ENCODE measurements at regions not wholly inside any gene's neighbourhood (a gene's known extent, or its start where the extent isn't known, plus 50 kb on each side); places are given as distances from the start of the nearest gene placed in this dataset.

DNA sequence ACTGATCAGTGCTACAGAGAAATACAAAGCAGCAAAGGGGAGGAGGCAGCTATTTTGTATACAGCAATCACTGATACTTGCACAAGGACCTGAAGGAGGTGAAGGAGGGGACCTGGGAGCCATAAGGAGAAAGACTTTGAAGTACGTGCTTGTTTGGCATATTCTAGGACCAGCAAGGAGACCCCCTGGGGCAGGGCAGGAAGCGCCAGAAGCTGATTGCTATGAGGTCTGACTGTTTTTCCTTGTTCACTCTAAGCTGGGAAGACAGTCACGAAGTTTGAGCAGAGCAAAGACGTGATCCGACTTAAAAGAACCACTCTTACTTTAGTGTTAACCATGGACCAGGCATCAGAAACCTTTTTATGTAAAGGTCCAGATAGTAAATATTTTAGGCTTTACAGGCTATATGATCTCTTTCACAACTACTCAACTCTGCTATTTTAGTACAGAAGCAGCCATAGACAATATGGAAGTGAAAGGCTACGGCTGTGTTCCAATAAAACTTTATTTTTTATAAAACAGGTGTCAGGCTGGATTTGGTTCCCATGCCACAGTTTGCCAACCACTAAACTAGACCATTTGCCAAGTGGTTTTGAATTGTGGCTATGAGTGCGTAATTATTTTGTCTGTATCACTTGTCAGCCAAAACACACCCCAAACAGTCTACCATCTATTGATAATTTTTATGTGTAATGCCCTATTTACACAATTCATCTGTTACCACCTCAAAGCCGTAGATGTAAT is 217.9 kb downstream of the PRL start:
- Histone ChIP-seq H3K36me3 (ENCODE audit: control insufficient read depth, insufficient read depth, low read length) (no peaks in the 10 kb centered on the region), H3K9me3 (ENCODE audit: control insufficient read depth, insufficient read depth, low read length) (no peaks in the 10 kb centered on the region), H3K9ac (ENCODE audit: low read depth, low read length) (no peak overlapping the region), H3K27me3 (ENCODE audit: control insufficient read depth, insufficient read depth, low read length) (no peaks in the 10 kb centered on the region), H3K4me3 (ENCODE audit: low read depth, low read length) (no peak overlapping the region), H3K4me1 (ENCODE audit: control insufficient read depth, insufficient read depth, low read length) (peaks cover 5% of the 10 kb centered on the region)

DNA sequence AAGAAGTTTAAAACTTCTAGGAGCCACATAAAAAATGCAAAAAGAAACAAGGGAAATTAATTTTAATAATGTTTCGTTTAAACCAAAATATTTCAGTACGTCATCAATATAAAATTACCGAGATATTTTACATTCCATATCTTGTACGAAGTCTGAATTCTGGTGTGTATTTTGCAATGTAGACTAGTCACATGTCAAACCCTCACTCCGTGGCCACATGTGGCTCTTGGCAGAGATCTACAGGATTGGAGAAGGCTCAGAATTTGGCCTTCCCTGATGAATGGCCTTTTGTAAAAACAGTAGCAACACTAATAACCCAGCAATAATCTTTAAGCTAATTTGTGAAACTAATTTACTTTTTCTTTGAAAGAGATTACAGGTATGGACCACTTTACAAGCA is 217.1 kb downstream of the PRL start:
- Histone ChIP-seq H3K4me3 (ENCODE audit: low read depth, low read length) (no peak overlapping the region), H3K36me3 (ENCODE audit: control insufficient read depth, insufficient read depth, low read length) (no peaks in the 10 kb centered on the region), H3K4me1 (ENCODE audit: control insufficient read depth, insufficient read depth, low read length) (peaks cover 5% of the 10 kb centered on the region), H3K9me3 (ENCODE audit: control insufficient read depth, insufficient read depth, low read length) (no peaks in the 10 kb centered on the region), H3K9ac (ENCODE audit: low read depth, low read length) (no peak overlapping the region), H3K27me3 (ENCODE audit: control insufficient read depth, insufficient read depth, low read length) (no peaks in the 10 kb centered on the region)

DNA sequence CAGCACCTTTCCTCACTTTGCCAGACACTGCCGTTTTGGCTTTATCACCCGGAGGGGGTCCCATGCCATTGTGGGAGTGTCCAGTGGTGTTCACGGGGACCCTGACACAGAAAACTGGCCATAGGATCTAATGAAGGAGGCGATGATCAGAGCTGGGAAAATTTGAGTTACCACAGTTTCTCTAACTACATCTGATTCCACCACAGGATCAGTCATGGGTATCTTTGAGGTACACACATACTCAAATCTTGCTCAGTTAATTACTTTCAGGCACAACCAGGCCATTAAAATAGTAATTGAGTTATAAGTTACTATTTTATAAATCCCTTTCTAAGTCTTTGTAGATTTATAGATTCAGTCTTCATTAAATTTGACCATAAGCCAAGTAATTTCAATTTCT is 215.1 kb downstream of the PRL start:
- Histone ChIP-seq H3K9me3 (ENCODE audit: control insufficient read depth, insufficient read depth, low read length) (no peaks in the 10 kb centered on the region), H3K4me1 (ENCODE audit: control insufficient read depth, insufficient read depth, low read length) (peaks cover 5% of the 10 kb centered on the region), H3K9ac (ENCODE audit: low read depth, low read length) (no peak overlapping the region), H3K27me3 (ENCODE audit: control insufficient read depth, insufficient read depth, low read length) (no peaks in the 10 kb centered on the region), H3K36me3 (ENCODE audit: control insufficient read depth, insufficient read depth, low read length) (no peaks in the 10 kb centered on the region), H3K4me3 (ENCODE audit: low read depth, low read length) (no peak overlapping the region)

DNA sequence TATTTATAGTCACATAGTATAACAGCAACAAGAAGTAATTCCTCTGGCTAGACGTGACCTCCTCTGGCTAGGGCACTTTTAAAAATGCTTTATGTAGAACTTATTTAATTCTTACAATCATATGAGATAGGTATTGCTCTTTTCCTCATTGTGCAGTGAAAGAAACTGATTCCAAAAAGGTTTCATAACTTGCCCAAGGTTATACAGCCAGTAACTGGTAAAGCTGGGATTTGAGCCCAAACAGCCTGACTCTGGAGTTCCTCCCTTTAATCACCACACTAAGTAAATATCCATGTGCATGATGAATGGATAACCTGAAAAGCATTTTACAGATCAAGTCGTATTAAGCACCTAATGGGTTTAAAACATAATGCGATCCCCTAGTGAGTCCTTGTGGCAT is 214.6 kb downstream of the PRL start:
- no peak overlapping the region for H3K4me3 ChIP-seq (ENCODE audit: low read depth, low read length)
- no peak overlapping the region for H3K9ac ChIP-seq (ENCODE audit: low read depth, low read length)
- H3K9me3 ChIP-seq (ENCODE audit: control insufficient read depth, insufficient read depth, low read length) = no peaks in the 10 kb centered on the region
- peaks cover 5% of the 10 kb centered on the region for H3K4me1 ChIP-seq (ENCODE audit: control insufficient read depth, insufficient read depth, low read length)
- H3K27me3 ChIP-seq (ENCODE audit: control insufficient read depth, insufficient read depth, low read length) = no peaks in the 10 kb centered on the region
- no peaks in the 10 kb centered on the region for H3K36me3 ChIP-seq (ENCODE audit: control insufficient read depth, insufficient read depth, low read length)

DNA sequence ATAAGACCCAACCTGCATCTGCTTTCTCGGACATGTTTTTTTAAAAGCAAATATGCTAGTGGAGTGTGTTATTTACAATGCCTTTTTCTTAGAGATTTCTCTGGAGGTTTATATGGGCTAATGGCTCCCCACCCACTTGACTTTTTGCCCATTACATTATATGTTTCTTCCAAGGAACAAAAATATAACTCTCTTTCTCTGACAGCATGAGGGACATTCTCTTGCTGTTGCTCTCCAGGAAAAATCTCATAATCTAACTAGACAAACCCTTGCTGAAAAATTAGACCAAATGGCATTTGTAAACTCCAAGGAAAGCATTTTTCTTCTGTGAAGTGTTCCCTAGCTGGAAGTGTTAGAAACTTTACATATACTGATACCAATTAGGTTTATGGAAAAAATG is 213.7 kb downstream of the PRL start:
- Histone ChIP-seq H3K4me3 (ENCODE audit: low read depth, low read length) (no peak overlapping the region), H3K4me1 (ENCODE audit: control insufficient read depth, insufficient read depth, low read length) (peaks cover 5% of the 10 kb centered on the region), H3K36me3 (ENCODE audit: control insufficient read depth, insufficient read depth, low read length) (no peaks in the 10 kb centered on the region), H3K9ac (ENCODE audit: low read depth, low read length) (no peak overlapping the region), H3K27me3 (ENCODE audit: control insufficient read depth, insufficient read depth, low read length) (no peaks in the 10 kb centered on the region), H3K9me3 (ENCODE audit: control insufficient read depth, insufficient read depth, low read length) (no peaks in the 10 kb centered on the region)

DNA sequence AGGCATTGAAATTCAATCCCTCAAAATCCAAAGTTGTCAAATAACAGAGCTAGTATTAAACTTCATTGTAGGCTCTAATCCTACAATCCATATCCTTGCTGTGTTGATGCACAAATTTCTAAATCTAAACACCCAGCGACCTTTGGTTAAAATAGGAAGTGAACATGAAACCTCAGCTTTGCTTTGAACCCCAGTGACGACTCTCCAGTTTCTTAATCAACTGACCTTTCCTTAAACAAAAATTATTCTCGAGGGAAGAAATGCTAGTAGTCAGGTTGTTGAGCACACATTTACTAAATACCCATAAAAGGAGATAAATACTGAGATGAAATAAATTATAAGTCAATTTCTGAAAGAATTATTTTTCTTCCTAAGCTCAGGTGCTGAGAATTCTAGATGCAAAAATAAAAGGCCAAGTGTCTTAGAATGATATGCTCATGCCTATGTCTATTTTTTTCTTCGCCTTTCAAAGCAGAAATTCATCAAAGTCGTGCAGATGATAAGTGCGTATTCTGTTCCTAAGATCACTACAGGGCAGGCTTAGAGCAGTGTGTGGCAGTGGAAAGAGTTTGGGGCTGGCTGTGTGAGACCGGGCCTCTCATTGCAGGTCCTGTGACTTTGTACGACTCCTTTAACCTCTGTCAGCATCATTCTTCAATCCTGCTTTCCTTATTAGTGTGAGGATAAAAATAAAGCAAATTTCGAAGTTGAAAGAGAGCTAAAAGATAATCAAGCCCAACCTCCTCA is 208.7 kb downstream of the PRL start:
- H3K36me3 ChIP-seq (ENCODE audit: control insufficient read depth, insufficient read depth, low read length) = no peaks in the 10 kb centered on the region
- H3K4me3 ChIP-seq (ENCODE audit: low read depth, low read length) = no peak overlapping the region
- H3K9ac ChIP-seq (ENCODE audit: low read depth, low read length) = no peak overlapping the region
- H3K9me3 ChIP-seq (ENCODE audit: control insufficient read depth, insufficient read depth, low read length) = no peaks in the 10 kb centered on the region
- H3K4me1 ChIP-seq (ENCODE audit: control insufficient read depth, insufficient read depth, low read length) = no peaks in the 10 kb centered on the region
- no peaks in the 10 kb centered on the region for H3K27me3 ChIP-seq (ENCODE audit: control insufficient read depth, insufficient read depth, low read length)

DNA sequence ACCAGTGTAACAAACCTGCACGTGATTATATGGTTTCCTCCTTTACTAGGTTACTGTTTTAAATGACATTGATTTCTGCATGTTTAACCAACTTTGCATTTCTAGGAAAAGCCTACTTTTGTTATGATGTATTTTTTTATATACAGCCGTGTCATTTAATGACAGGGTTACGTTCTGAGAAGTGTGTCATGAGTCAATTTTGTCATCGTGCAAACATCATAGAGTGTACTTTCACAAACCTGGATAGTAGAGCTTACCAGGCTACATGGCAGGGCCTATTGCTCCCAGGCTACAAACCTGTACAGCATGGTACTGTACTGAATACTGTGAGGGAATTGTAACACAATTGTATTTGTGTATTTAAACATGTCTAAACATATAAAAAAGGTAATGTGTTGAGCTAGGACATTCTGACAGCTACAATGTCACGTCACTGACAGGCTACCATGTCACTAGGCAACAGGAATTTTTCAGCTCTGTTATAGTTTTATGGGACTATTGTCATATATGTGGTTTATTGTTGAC is 205.3 kb downstream of the PRL start:
- no peaks in the 10 kb centered on the region for H3K36me3 ChIP-seq (ENCODE audit: control insufficient read depth, insufficient read depth, low read length)
- H3K27me3 ChIP-seq (ENCODE audit: control insufficient read depth, insufficient read depth, low read length) = no peaks in the 10 kb centered on the region
- H3K4me1 ChIP-seq (ENCODE audit: control insufficient read depth, insufficient read depth, low read length) = no peaks in the 10 kb centered on the region
- no peak overlapping the region for H3K9ac ChIP-seq (ENCODE audit: low read depth, low read length)
- H3K9me3 ChIP-seq (ENCODE audit: control insufficient read depth, insufficient read depth, low read length) = no peaks in the 10 kb centered on the region
- no peak overlapping the region for H3K4me3 ChIP-seq (ENCODE audit: low read depth, low read length)

DNA sequence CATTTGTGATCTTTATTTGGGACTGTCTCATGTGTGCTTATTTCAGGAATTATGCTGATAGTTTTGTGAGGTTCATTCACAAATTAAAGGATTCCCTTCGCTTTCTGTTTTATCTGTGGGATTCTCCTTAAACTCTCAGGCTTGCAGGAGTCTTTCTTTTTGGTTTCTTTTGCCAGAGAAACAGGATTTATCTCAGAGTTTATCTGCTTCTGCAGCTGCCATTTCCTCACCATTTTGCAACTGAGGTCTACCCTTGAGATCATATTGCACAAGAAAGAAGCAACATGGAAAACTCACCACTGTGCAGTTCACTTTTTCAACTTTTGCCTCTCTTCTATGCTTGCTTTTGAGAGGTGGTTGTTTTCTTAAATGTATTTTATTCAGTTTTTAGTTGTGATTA is 201.0 kb downstream of the PRL start:
- Histone ChIP-seq H3K4me1 (ENCODE audit: control insufficient read depth, insufficient read depth, low read length) (no peaks in the 10 kb centered on the region), H3K9me3 (ENCODE audit: control insufficient read depth, insufficient read depth, low read length) (no peaks in the 10 kb centered on the region), H3K36me3 (ENCODE audit: control insufficient read depth, insufficient read depth, low read length) (no peaks in the 10 kb centered on the region), H3K27me3 (ENCODE audit: control insufficient read depth, insufficient read depth, low read length) (no peaks in the 10 kb centered on the region), H3K4me3 (ENCODE audit: low read depth, low read length) (no peak overlapping the region), H3K9ac (ENCODE audit: low read depth, low read length) (no peak overlapping the region)

DNA sequence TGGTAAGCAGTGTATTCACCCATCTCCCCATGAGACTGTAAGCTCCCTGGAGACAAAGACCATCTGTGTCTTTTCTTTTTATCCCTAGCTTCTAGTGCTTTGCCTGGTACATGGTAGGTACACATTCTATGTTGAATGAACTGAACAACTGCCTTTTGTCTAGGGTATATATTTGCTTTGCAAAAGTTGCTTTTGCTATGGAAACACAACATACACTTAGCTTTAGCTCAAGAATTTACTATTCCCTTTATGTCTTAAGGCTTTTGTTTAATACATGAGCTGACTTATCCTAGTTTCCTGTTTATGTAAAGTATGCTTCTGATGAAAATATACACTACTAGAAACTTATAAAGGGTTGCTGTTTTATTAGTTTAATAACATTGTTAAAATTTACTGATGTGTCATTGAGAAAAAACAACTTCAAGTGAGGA is 198.2 kb downstream of the PRL start:
- Histone ChIP-seq H3K36me3 (ENCODE audit: control insufficient read depth, insufficient read depth, low read length) (no peaks in the 10 kb centered on the region), H3K9me3 (ENCODE audit: control insufficient read depth, insufficient read depth, low read length) (no peaks in the 10 kb centered on the region), H3K4me3 (ENCODE audit: low read depth, low read length) (no peak overlapping the region)

DNA sequence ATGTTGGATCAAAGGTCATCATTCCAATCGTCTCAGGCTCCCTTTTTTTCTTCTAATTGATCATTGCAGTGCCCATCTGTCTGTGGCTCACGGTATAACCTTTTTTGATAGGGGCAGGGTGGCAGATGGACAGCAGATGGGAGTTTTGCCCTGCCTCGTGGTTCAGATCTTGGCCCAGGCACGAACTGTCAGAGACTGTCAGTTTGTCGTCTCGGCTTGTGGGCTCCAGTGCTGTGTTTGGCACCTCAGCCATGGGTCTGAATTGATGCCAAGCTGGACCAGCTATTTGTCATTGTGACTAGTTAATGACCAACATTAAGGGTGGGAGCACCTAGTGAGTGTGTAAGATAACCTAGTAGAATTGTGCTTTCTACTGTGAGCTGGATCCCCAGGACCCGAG is 197.6 kb downstream of the PRL start:
- Histone ChIP-seq H3K9me3 (ENCODE audit: control insufficient read depth, insufficient read depth, low read length) (no peaks in the 10 kb centered on the region), H3K36me3 (ENCODE audit: control insufficient read depth, insufficient read depth, low read length) (no peaks in the 10 kb centered on the region), H3K9ac (ENCODE audit: low read depth, low read length) (no peak overlapping the region), H3K27me3 (ENCODE audit: control insufficient read depth, insufficient read depth, low read length) (no peaks in the 10 kb centered on the region), H3K4me3 (ENCODE audit: low read depth, low read length) (no peak overlapping the region), H3K4me1 (ENCODE audit: control insufficient read depth, insufficient read depth, low read length) (no peaks in the 10 kb centered on the region)

More for the DNA sequence above, 198.2 kb downstream of the PRL start:
- H3K4me1 ChIP-seq (ENCODE audit: control insufficient read depth, insufficient read depth, low read length) = no peaks in the 10 kb centered on the region
- no peak overlapping the region for H3K9ac ChIP-seq (ENCODE audit: low read depth, low read length)
- no peaks in the 10 kb centered on the region for H3K27me3 ChIP-seq (ENCODE audit: control insufficient read depth, insufficient read depth, low read length)

DNA sequence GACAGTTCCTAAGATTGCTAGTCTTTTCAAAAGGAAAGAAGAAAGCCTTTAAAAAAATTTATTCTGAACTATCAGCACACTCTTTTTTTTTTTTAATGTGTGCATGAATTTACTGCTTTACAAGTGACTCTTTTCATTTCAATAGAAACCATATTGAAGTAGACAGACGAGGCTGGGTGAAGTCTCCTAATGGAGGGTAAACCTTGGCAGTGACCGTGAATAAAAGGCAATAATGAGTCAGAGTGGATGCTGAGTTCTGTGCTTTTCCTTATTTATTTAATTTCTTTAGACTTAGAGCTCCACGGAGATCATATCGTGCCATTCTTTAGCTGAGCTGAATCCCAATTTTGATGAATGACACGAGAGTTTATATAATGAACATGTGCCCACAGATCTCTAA is 196.9 kb downstream of the PRL start:
- Histone ChIP-seq H3K4me3 (ENCODE audit: low read depth, low read length) (no peak overlapping the region), H3K9me3 (ENCODE audit: control insufficient read depth, insufficient read depth, low read length) (no peaks in the 10 kb centered on the region), H3K27me3 (ENCODE audit: control insufficient read depth, insufficient read depth, low read length) (no peaks in the 10 kb centered on the region), H3K36me3 (ENCODE audit: control insufficient read depth, insufficient read depth, low read length) (no peaks in the 10 kb centered on the region), H3K4me1 (ENCODE audit: control insufficient read depth, insufficient read depth, low read length) (no peaks in the 10 kb centered on the region), H3K9ac (ENCODE audit: low read depth, low read length) (no peak overlapping the region)

DNA sequence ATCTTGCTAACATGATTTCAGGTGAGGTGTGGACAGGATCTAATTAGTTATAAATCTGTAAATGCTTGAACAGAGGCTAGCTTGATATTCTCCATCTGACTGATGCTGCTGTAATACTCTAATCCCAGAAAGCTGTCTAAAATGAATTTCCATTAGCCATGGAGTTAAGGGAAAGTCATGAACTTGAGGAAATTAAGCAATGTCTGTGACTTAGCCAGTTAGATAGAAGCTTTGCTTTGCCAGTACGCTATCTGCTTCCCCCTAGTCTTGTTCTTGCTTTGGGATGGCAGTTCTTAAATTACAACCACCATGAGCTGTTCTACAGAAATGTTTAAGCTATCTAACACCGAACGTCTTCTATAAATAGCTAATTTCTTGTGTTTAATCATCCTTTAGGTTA is 195.7 kb downstream of the PRL start:
- Histone ChIP-seq H3K4me3 (ENCODE audit: low read depth, low read length) (no peak overlapping the region), H3K27me3 (ENCODE audit: control insufficient read depth, insufficient read depth, low read length) (no peaks in the 10 kb centered on the region), H3K36me3 (ENCODE audit: control insufficient read depth, insufficient read depth, low read length) (no peaks in the 10 kb centered on the region), H3K9ac (ENCODE audit: low read depth, low read length) (no peak overlapping the region), H3K9me3 (ENCODE audit: control insufficient read depth, insufficient read depth, low read length) (no peaks in the 10 kb centered on the region), H3K4me1 (ENCODE audit: control insufficient read depth, insufficient read depth, low read length) (no peaks in the 10 kb centered on the region)

All from iPS-15b (cell line).